ENCODE measurements at regions not wholly inside any gene's neighbourhood (a gene's known extent, or its start where the extent isn't known, plus 50 kb on each side); places are given as distances from the start of the nearest gene placed in this dataset.

GRCh38 chr1:217133958-217134856 is 411.0 kb upstream of the ESRRG start:
- Histone ChIP-seq H3K56ac (ENCODE audit: extremely low read depth, insufficient read depth, low read length) (no peak overlapping the region), H3K4me3 (ENCODE audit: insufficient read depth, low read depth, low read length) (peak overlapping the region; percentile 75; the same call in 1 of the 2 replicates), H4K8ac (ENCODE audit: low read depth in 2 of 2, low read length in 2 of 2) (no peak overlapping the region), H3K9ac (ENCODE audit: low read depth, low read length) (no peak overlapping the region), H3K14ac (replicated peaks; ENCODE audit: low read depth, low read length) (no peak overlapping the region), H2BK120ac (ENCODE audit: low read depth, low read length) (no peak overlapping the region), H3K27ac (ENCODE audit: insufficient read depth, low read length) (no peak overlapping the region), H4K5ac (ENCODE audit: low read depth, low read length) (no peak overlapping the region), H2AK5ac (ENCODE audit: low read depth, low read length) (no peak overlapping the region), H3K9me3 (ENCODE audit: control insufficient read depth, insufficient read depth, low read length) (peaks cover 4% of the 10 kb centered on the region; the same call in 1 of the 2 replicates), H2BK20ac (ENCODE audit: low read depth, low read length) (no peak overlapping the region), H3K36me3 (ENCODE audit: control insufficient read depth, insufficient read depth, low read length) (no peaks in the 10 kb centered on the region), H3K79me1 (ENCODE audit: low read depth in 1 of 2, low read length in 2 of 2) (no peaks in the 10 kb centered on the region), H3K4ac (ENCODE audit: low read depth, low read length) (no peak overlapping the region), H3K9me1 (ENCODE audit: insufficient read depth, low read length) (no peaks in the 10 kb centered on the region), H4K20me1 (ENCODE audit: insufficient read depth, low read length) (no peaks in the 10 kb centered on the region), H2BK15ac (ENCODE audit: low read depth, low read length) (no peak overlapping the region), H2BK5ac (ENCODE audit: low read depth, low read length, poor library complexity, severe bottlenecking) (no peak overlapping the region), H2AFZ (replicated peaks; ENCODE audit: low read length, poor library complexity) (peak overlapping the region; percentile 83), H3K18ac (ENCODE audit: low read depth, low read length) (no peak overlapping the region), H3K27me3 (ENCODE audit: control insufficient read depth, insufficient read depth, low read length) (peaks cover 50% of the 10 kb centered on the region), H3K4me1 (ENCODE audit: control insufficient read depth, insufficient read depth, low read length) (no peaks in the 10 kb centered on the region; the same call in 1 of the 2 replicates), H2AK9ac (replicated peaks; ENCODE audit: low read depth, low read length, poor library complexity) (no peak overlapping the region), H3K23ac (ENCODE audit: low read depth, low read length) (no peak overlapping the region), H4K91ac (ENCODE audit: insufficient read depth, low read depth, low read length) (no peak overlapping the region), H3K4me2 (ENCODE audit: low read depth, low read length) (peak overlapping the region; percentile 89; the same call in 1 of the 2 replicates)
- dilution Hi-C loops (cut with HindIII; ENCODE audit: low sequenced_read_pairs, unreplicated experiment) (no loop called here), in situ Hi-C loops (cut with MboI; ENCODE audit: low sequenced_read_pairs) (no loop called here), intact Hi-C loops (cut with micrococcal nuclease) (loop anchor here (10.0 kb wide), 1 partner anchor 531 kb away; no protein-coding TSS in a partner anchor)
- TF ChIP-seq ELK1 (IDR thresholded peaks at IDR 0.05; ENCODE audit: borderline replicate concordance, low read depth, low read length) (no peak), CEBPB (IDR thresholded peaks at IDR 0.05; ENCODE audit: low read depth, low read length) (no peak), CHD1 (IDR thresholded peaks at IDR 0.05; ENCODE audit: low read depth, low read length) (no peak), MAFK (IDR thresholded peaks at IDR 0.05; ENCODE audit: low read depth, low read length) (no peak), POLR2A (IDR thresholded peaks at IDR 0.05; ENCODE audit: low read depth, low read length) (no peak)
- ChIA-PET CTCF (no interaction called here), POLR2A (ENCODE audit: unreplicated experiment) (no interaction called here)
- DNase-seq (peak; percentile 21), ATAC-seq (ENCODE audit: low read depth) (peak; percentile 15; the same call in 1 of the 2 replicates)
- 6% methylated on average over 17 of the region's 53 CpGs; no CpG with 5 or more reads in 1 of the 2 experiments for WGBS, 2 experiments (ENCODE audit: extremely low coverage in 2 of 2, insufficient read length in 1 of 2)
- BruUV-seq (replicated peaks): no TSS peak

Data from IMR-90 (cell line).